Esophagus squamous epithelium (tissue), 4 donors: ENCODE measurements at regions not wholly inside any gene's neighbourhood (a gene's known extent, or its start where the extent isn't known, plus 50 kb on each side); places are given as distances from the start of the nearest gene placed in this dataset.

ENCODE experiments used
- POLR2A ChIP-seq, 4 donors: fragments of 450-650 bp; IDR thresholded peaks; one replicate each; pipeline ENCODE4 v1.6.1; 2017; ENCODE audit warnings: antibody characterized with exemption in 4 of 4, mild to moderate bottlenecking in 4 of 4, moderate library complexity in 3 of 4
- TF ChIP-seq, protein P1 (sequence below), 6 experiments: fragments of 450-650 bp in 4 of 6; fragments of 200-600 bp in 2 of 6; sonication (generic) in 2 of 6; IDR thresholded peaks; one replicate each; pipeline ENCODE4 v1.5.1; 2016 to 2019; ENCODE audit warnings: antibody characterized with exemption in 6 of 6, mild to moderate bottlenecking in 4 of 6, moderate library complexity in 4 of 6

GRCh38 chr18:61187971-61188370 is 145.3 kb upstream of the CDH20 start:
- TF ChIP-seq, protein P1, sequence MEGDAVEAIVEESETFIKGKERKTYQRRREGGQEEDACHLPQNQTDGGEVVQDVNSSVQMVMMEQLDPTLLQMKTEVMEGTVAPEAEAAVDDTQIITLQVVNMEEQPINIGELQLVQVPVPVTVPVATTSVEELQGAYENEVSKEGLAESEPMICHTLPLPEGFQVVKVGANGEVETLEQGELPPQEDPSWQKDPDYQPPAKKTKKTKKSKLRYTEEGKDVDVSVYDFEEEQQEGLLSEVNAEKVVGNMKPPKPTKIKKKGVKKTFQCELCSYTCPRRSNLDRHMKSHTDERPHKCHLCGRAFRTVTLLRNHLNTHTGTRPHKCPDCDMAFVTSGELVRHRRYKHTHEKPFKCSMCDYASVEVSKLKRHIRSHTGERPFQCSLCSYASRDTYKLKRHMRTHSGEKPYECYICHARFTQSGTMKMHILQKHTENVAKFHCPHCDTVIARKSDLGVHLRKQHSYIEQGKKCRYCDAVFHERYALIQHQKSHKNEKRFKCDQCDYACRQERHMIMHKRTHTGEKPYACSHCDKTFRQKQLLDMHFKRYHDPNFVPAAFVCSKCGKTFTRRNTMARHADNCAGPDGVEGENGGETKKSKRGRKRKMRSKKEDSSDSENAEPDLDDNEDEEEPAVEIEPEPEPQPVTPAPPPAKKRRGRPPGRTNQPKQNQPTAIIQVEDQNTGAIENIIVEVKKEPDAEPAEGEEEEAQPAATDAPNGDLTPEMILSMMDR (IDR thresholded peaks at IDR 0.05): no peak
- TF ChIP-seq POLR2A (IDR thresholded peaks at IDR 0.05): no peak
